CD14-positive monocyte (primary cell): ENCODE measurements at regions not wholly inside any gene's neighbourhood (a gene's known extent, or its start where the extent isn't known, plus 50 kb on each side); places are given as distances from the start of the nearest gene placed in this dataset.
"Not testable (repeated sequence)": the region's sequence is repeated elsewhere in the genome, so short reads cannot be mapped to it uniquely, and the experiment has no call there.

Source experiments
- DNase-seq, 3 donors: peaks; one replicate each; pipeline ENCODE4 v3.0.0-alpha.2; 2011 to 2022
- H2AFZ ChIP-seq: 2 replicates; pipeline ENCODE4 v1.6.0; 2012; ENCODE audit warnings: mild to moderate bottlenecking, low read depth, low read length, inconsistent platforms; ENCODE audit not compliant: insufficient read depth, poor library complexity, severe bottlenecking
- H3K27ac ChIP-seq, 2 donors: 1 replicate in 1 of 2; 2 replicates in 1 of 2; pipeline ENCODE4 v1.5.1; 2012 to 2013; ENCODE audit warnings: low read length in 2 of 2, control low read depth in 1 of 2, inconsistent platforms in 1 of 2, low read depth in 1 of 2, mild to moderate bottlenecking in 1 of 2
- H3K27me3 ChIP-seq, 2 donors: one replicate each; pipeline versions ENCODE4 v1.6.0 to v1.6.1; 2011 to 2013; ENCODE audit warnings: low read length in 2 of 2; ENCODE audit not compliant: control insufficient read depth in 2 of 2, insufficient read depth in 2 of 2
- H3K36me3 ChIP-seq, 2 donors: replicated peaks in 1 of 2; 1 replicate in 1 of 2; 2 replicates in 1 of 2; pipeline versions ENCODE4 v1.5.1 to v1.6.1; 2012 to 2013; ENCODE audit warnings: low read length in 2 of 2, control low read depth in 1 of 2, inconsistent platforms in 1 of 2, mild to moderate bottlenecking in 1 of 2; ENCODE audit not compliant: insufficient read depth in 2 of 2, control insufficient read depth in 1 of 2
- H3K4me1 ChIP-seq, 2 donors: 1 replicate in 1 of 2; 2 replicates in 1 of 2; pipeline versions ENCODE4 v1.5.1 to v1.6.1; 2012 to 2013; ENCODE audit warnings: low read length in 2 of 2, control low read depth in 1 of 2, inconsistent platforms in 1 of 2, mild to moderate bottlenecking in 1 of 2, moderate library complexity in 1 of 2; ENCODE audit not compliant: insufficient read depth in 2 of 2, control insufficient read depth in 1 of 2
- H3K4me2 ChIP-seq: replicated peaks from 2 replicates; pipeline ENCODE3; 2012; ENCODE audit warnings: low read length, moderate library complexity, mild to moderate bottlenecking; ENCODE audit not compliant: poor library complexity, severe bottlenecking; ENCODE audit errors: extremely low read depth
- H3K4me3 ChIP-seq, 3 experiments: fragments of 200-600 bp in 1 of 3; sonication (generic) in 1 of 3; replicated peaks in 1 of 3; 1 replicate in 2 of 3; 2 replicates in 1 of 3; pipeline ENCODE4 v1.5.1; 2011 to 2013; ENCODE audit warnings: low read length in 3 of 3, mild to moderate bottlenecking in 3 of 3, control low read depth in 2 of 3, low read depth in 2 of 3, inconsistent platforms in 1 of 3, moderate library complexity in 1 of 3
- H3K79me2 ChIP-seq: 2 replicates; pipeline ENCODE4 v1.6.0; 2012; ENCODE audit warnings: mild to moderate bottlenecking, control low read depth, inconsistent platforms, low read length, moderate library complexity; ENCODE audit not compliant: insufficient read depth
- H3K9ac ChIP-seq: 2 replicates; pipeline ENCODE4 v1.6.0; 2017; ENCODE audit warnings: low read length, mild to moderate bottlenecking; ENCODE audit not compliant: insufficient read depth, poor library complexity, severe bottlenecking
- H3K9me3 ChIP-seq, 2 donors: replicated peaks in 1 of 2; 1 replicate in 1 of 2; 2 replicates in 1 of 2; pipeline versions ENCODE4 v1.5.1 to v1.6.1; 2012 to 2013; ENCODE audit warnings: low read length in 2 of 2, control low read depth in 1 of 2; ENCODE audit not compliant: control insufficient read depth in 1 of 2, insufficient read depth in 1 of 2
- H4K20me1 ChIP-seq: 2 replicates; pipeline ENCODE4 v1.6.0; 2012; ENCODE audit warnings: mild to moderate bottlenecking, low read length, control low read depth, moderate library complexity; ENCODE audit not compliant: insufficient read depth
- H3K27ac Mint-ChIP-seq, 7 donors: one replicate each; pipeline ENCODE4 v1.8.0; 2020; ENCODE audit warnings: mild to moderate bottlenecking in 7 of 7, mixed read lengths in 7 of 7, moderate library complexity in 6 of 7, inconsistent platforms in 2 of 7
- H3K27me3 Mint-ChIP-seq, 3 donors: one replicate each; pipeline ENCODE4 v1.8.0; 2021 to 2022; ENCODE audit warnings: low read depth in 3 of 3, mild to moderate bottlenecking in 3 of 3, mixed read lengths in 3 of 3, moderate library complexity in 3 of 3, inconsistent platforms in 1 of 3
- H3K36me3 Mint-ChIP-seq, 2 donors: one replicate each; pipeline ENCODE4 v1.8.0; 2020; ENCODE audit warnings: mixed read lengths in 2 of 2, inconsistent platforms in 1 of 2, mild to moderate bottlenecking in 1 of 2
- H3K4me1 Mint-ChIP-seq: one replicate; pipeline ENCODE4 v1.8.0; 2020; ENCODE audit warnings: mild to moderate bottlenecking, mixed read lengths
- H3K4me3 Mint-ChIP-seq, 2 donors: one replicate each; pipeline ENCODE4 v1.8.0; 2020; ENCODE audit warnings: mild to moderate bottlenecking in 2 of 2, mixed read lengths in 2 of 2, moderate library complexity in 1 of 2
- H3K9me3 Mint-ChIP-seq, 7 donors: one replicate each; pipeline ENCODE4 v1.8.0; 2020 to 2022; ENCODE audit warnings: mixed read lengths in 7 of 7, mild to moderate bottlenecking in 6 of 7, moderate library complexity in 6 of 7, inconsistent platforms in 2 of 7
- WGBS: methylation state at CpG from one replicate; pipeline ENCODE4 v1.1.5; 2013; ENCODE audit warnings: missing lambda C conversion rate; ENCODE audit not compliant: insufficient coverage; 5-methylcytosine and 5-hydroxymethylcytosine counted together
- intact Hi-C, 2 donors: fragments of 100-400 bp; cut with micrococcal nuclease; formaldehyde crosslinking; loops; one replicate each; pipeline versions ENCODE4 v1.15.0 to v1.15.1; 2023
- TF ChIP-seq, protein P1 (sequence below): fragments of 200-600 bp; IDR thresholded peaks from one replicate; pipeline ENCODE4 v1.8.0; 2022; ENCODE audit warnings: antibody characterized with exemption, mild to moderate bottlenecking

- no peak overlapping the region for H3K4me2 ChIP-seq
- no peaks in the 10 kb centered on the region for H3K4me1 ChIP-seq
- H3K27ac ChIP-seq = no peak overlapping the region
- Mint-ChIP-seq H3K4me3 (no peak overlapping the region), H3K27me3 (no peaks in the 10 kb centered on the region), H3K4me1 (no peaks in the 10 kb centered on the region), H3K27ac (no peak overlapping the region), H3K9me3 (peaks cover 2 to 21% (median 10%) of the 10 kb centered on the region in 7 donors), H3K36me3 (no peaks in the 10 kb centered on the region)
- no peaks in the 10 kb centered on the region for H4K20me1 ChIP-seq
- WGBS = 86% methylated on average over 4 of the region's 6 CpGs
- peaks cover 17 to 18% of the 10 kb centered on the region in 2 donors for H3K9me3 ChIP-seq
- H3K4me3 ChIP-seq = no peak overlapping the region
- TF ChIP-seq, protein P1, sequence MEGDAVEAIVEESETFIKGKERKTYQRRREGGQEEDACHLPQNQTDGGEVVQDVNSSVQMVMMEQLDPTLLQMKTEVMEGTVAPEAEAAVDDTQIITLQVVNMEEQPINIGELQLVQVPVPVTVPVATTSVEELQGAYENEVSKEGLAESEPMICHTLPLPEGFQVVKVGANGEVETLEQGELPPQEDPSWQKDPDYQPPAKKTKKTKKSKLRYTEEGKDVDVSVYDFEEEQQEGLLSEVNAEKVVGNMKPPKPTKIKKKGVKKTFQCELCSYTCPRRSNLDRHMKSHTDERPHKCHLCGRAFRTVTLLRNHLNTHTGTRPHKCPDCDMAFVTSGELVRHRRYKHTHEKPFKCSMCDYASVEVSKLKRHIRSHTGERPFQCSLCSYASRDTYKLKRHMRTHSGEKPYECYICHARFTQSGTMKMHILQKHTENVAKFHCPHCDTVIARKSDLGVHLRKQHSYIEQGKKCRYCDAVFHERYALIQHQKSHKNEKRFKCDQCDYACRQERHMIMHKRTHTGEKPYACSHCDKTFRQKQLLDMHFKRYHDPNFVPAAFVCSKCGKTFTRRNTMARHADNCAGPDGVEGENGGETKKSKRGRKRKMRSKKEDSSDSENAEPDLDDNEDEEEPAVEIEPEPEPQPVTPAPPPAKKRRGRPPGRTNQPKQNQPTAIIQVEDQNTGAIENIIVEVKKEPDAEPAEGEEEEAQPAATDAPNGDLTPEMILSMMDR = no peak
- no peaks in the 10 kb centered on the region for H3K27me3 ChIP-seq
- intact Hi-C loops = no loop called here
- no peaks in the 10 kb centered on the region for H3K79me2 ChIP-seq
- H3K36me3 ChIP-seq = no peaks in the 10 kb centered on the region
- no peak for DNase-seq
- no peak overlapping the region for H2AFZ ChIP-seq
- H3K9ac ChIP-seq = no peak overlapping the region
Observed at GRCh38 chr7:53238021-53238605, 202.7 kb downstream of the POM121L12 start.

DNA sequence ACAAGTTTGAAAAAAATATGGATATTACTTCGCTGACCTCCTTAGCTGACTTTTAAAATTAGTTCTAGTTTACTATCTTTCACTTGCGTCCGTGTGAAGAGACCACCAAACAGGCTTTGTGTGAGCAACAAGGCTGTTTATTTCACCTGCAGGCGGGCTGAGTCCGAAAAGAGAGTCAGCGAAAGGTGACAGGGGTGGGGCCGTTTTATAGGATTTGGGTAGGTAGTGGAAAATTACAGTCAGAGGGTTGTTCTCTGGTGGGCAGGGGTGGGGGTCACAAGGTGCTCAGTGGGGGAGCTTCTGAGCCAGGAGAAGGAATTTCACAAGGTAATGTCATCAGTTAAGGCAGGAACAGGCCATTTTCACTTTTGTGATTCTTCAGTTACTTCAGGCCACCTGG is 203.7 kb downstream of the POM121L12 start:
- H3K4me2 ChIP-seq, DNase-seq, H4K20me1 ChIP-seq, intact Hi-C loops, H3K4me1 ChIP-seq, H3K4me1 Mint-ChIP-seq, H3K9ac ChIP-seq, H3K36me3 Mint-ChIP-seq, H3K27me3 ChIP-seq, H3K4me3 Mint-ChIP-seq, H3K27me3 Mint-ChIP-seq, H2AFZ ChIP-seq, H3K36me3 ChIP-seq, H3K4me3 ChIP-seq, H3K27ac ChIP-seq, H3K79me2 ChIP-seq, H3K27ac Mint-ChIP-seq: not testable (repeated sequence)
- peaks cover 2 to 19% (median 9%) of the 10 kb centered on the region in 7 donors for H3K9me3 Mint-ChIP-seq
- 83% methylated on average over 6 of the region's 7 CpGs for WGBS
- H3K9me3 ChIP-seq = peaks cover 13 to 15% of the 10 kb centered on the region in 2 donors
